T-cell (primary cell): ENCODE measurements at regions not wholly inside any gene's neighbourhood (a gene's known extent, or its start where the extent isn't known, plus 50 kb on each side); places are given as distances from the start of the nearest gene placed in this dataset.

Experiments used
- ATAC-seq, 4 experiments: fragments of 200-7000 bp in 3 of 4; fragments of 150-1000 bp in 1 of 4; cut with Tn5 transposase; replicated peaks in 1 of 4; 1 replicate in 3 of 4; 2 replicates in 1 of 4; pipeline ENCODE4 v1.10.0; 2021; ENCODE audit warnings: moderate library complexity in 3 of 4, mild to moderate bottlenecking in 2 of 4, moderate number of reproducible peaks in 1 of 4
- CTCF ChIA-PET, 2 donors: fragments of 300-600 bp; sonication (Branson Sonifier 250); formaldehyde crosslinking; loops; one replicate each; lab custom pipeline; 2022; ENCODE audit warnings: antibody characterized with exemption in 2 of 2; lab: Charles Lee
- POLR2A ChIA-PET, 2 donors: fragments of 300-600 bp; sonication (Branson Sonifier 250); formaldehyde crosslinking; loops; one replicate each; lab custom pipeline; 2022; ENCODE audit warnings: antibody characterized with exemption in 2 of 2; lab: Charles Lee
- DNase-seq, 35 experiments: peaks; one replicate each; pipeline versions ENCODE4 v3.0.0 to v3.0.0-alpha.2; 2013 to 2023
- H3K27ac ChIP-seq: one replicate; pipeline ENCODE4 v1.5.1; 2013; ENCODE audit warnings: low read length
- H3K27me3 ChIP-seq, 2 experiments: replicated peaks in 1 of 2; 1 replicate in 1 of 2; 2 replicates in 1 of 2; pipeline versions ENCODE4 v1.6.1 to v1.7.0; 2013; ENCODE audit warnings: low read length in 1 of 2, mixed read lengths in 1 of 2; ENCODE audit not compliant: control insufficient read depth in 2 of 2, insufficient read depth in 2 of 2; ENCODE audit errors: extremely low read depth in 1 of 2
- H3K36me3 ChIP-seq, 2 donors: 1 replicate in 1 of 2; 2 replicates in 1 of 2; pipeline versions ENCODE4 v1.6.1 to v1.7.0; 2013; ENCODE audit warnings: low read length in 1 of 2; ENCODE audit not compliant: control insufficient read depth in 2 of 2, insufficient read depth in 1 of 2; ENCODE audit errors: extremely low read depth in 1 of 2
- H3K4me1 ChIP-seq, 2 experiments: 1 replicate in 1 of 2; 2 replicates in 1 of 2; pipeline versions ENCODE4 v1.6.1 to v1.7.0; 2013; ENCODE audit warnings: low read length in 2 of 2, mixed read lengths in 1 of 2; ENCODE audit not compliant: insufficient read depth in 2 of 2, control insufficient read depth in 1 of 2; ENCODE audit errors: extremely low read depth in 1 of 2
- H3K4me3 ChIP-seq, 2 donors: 1 replicate in 1 of 2; 2 replicates in 1 of 2; pipeline versions ENCODE4 v1.5.1 to v1.7.0; 2013; ENCODE audit warnings: mild to moderate bottlenecking in 2 of 2, low read length in 1 of 2, moderate library complexity in 1 of 2; ENCODE audit not compliant: control insufficient read depth in 1 of 2; ENCODE audit errors: extremely low read depth in 1 of 2
- H3K9me3 ChIP-seq: 2 replicates; pipeline ENCODE4 v1.7.0; 2013
- H3K27ac Mint-ChIP-seq, 2 donors: one replicate each; pipeline ENCODE4 v1.8.0; 2020 to 2021; ENCODE audit warnings: mild to moderate bottlenecking in 2 of 2, mixed read lengths in 2 of 2
- H3K27me3 Mint-ChIP-seq, 2 donors: one replicate each; pipeline ENCODE4 v1.8.0; 2021 to 2022; ENCODE audit warnings: mixed read lengths in 2 of 2
- H3K36me3 Mint-ChIP-seq: one replicate; pipeline ENCODE4 v1.8.0; 2021; ENCODE audit warnings: mixed read lengths
- H3K4me1 Mint-ChIP-seq, 3 donors: one replicate each; pipeline ENCODE4 v1.8.0; 2020 to 2022; ENCODE audit warnings: mixed read lengths in 3 of 3, mild to moderate bottlenecking in 1 of 3
- H3K4me3 Mint-ChIP-seq, 3 donors: one replicate each; pipeline ENCODE4 v1.8.0; 2020 to 2022; ENCODE audit warnings: mild to moderate bottlenecking in 3 of 3, mixed read lengths in 3 of 3, moderate library complexity in 3 of 3
- H3K9me3 Mint-ChIP-seq, 3 donors: one replicate each; pipeline ENCODE4 v1.8.0; 2020 to 2022; ENCODE audit warnings: mixed read lengths in 3 of 3
- WGBS: methylation state at CpG from one replicate; pipeline ENCODE4 v1.1.5; 2013; ENCODE audit warnings: missing lambda C conversion rate; ENCODE audit not compliant: insufficient coverage; 5-methylcytosine and 5-hydroxymethylcytosine counted together

- no peak for DNase-seq
- Histone ChIP-seq H3K27me3 (no peaks in the 10 kb centered on the region), H3K27ac (no peak overlapping the region), H3K9me3 (no peaks in the 10 kb centered on the region), H3K36me3 (no peaks in the 10 kb centered on the region), H3K4me1 (peaks cover 0 to 5% of the 10 kb centered on the region in 2 experiments), H3K4me3 (no peak overlapping the region)
- Mint-ChIP-seq H3K9me3 (no peaks in the 10 kb centered on the region), H3K4me1 (peaks cover 8 to 10% (median 8%) of the 10 kb centered on the region in 3 donors), H3K27ac (no peak overlapping the region), H3K27me3 (peaks cover 2 to 5% of the 10 kb centered on the region in 2 donors), H3K36me3 (no peaks in the 10 kb centered on the region), H3K4me3 (no peak overlapping the region)
- WGBS = no CpG with 5 or more reads among the region's 1 CpG
- POLR2A ChIA-PET = no interaction called here
- ATAC-seq = no peak
- CTCF ChIA-PET = no interaction called here
These were observed 98.6 kb downstream of the ZNF281 start for GRCh38 chr1:200311256-200311655.

- Mint-ChIP-seq H3K9me3 (no peaks in the 10 kb centered on the region), H3K36me3 (no peaks in the 10 kb centered on the region), H3K27me3 (peaks cover 0 to 3% of the 10 kb centered on the region in 2 donors), H3K4me3 (no peak overlapping the region), H3K27ac (no peak overlapping the region), H3K4me1 (peaks cover 8 to 10% (median 8%) of the 10 kb centered on the region in 3 donors)
- ATAC-seq (no peak), DNase-seq (no peak)
- H3K4me1 ChIP-seq = peaks cover 0 to 5% of the 10 kb centered on the region in 2 experiments
- POLR2A ChIA-PET = no interaction called here
- no peaks in the 10 kb centered on the region for H3K27me3 ChIP-seq
- no peak overlapping the region for H3K27ac ChIP-seq
- WGBS = 44% methylated on average over 1 of the region's 2 CpGs
- H3K36me3 ChIP-seq = no peaks in the 10 kb centered on the region
- no peak overlapping the region for H3K4me3 ChIP-seq
- CTCF ChIA-PET = no interaction called here
- H3K9me3 ChIP-seq = no peaks in the 10 kb centered on the region
These were observed 99.0 kb downstream of the ZNF281 start for GRCh38 chr1:200310824-200311223.

- no peaks in the 10 kb centered on the region for H3K9me3 ChIP-seq
- WGBS = no CpG with 5 or more reads among the region's 2 CpGs
- ATAC-seq (no peak), DNase-seq (no peak)
- no peak overlapping the region for H3K27ac ChIP-seq
- H3K4me3 ChIP-seq = no peak overlapping the region
- peak overlapping the region in 1 of 3 donors; percentile 12 for H3K4me3 Mint-ChIP-seq
- H3K9me3 Mint-ChIP-seq = no peaks in the 10 kb centered on the region
- H3K27me3 ChIP-seq = no peaks in the 10 kb centered on the region
- H3K27ac Mint-ChIP-seq = no peak overlapping the region
- peaks cover 10 to 23% (median 14%) of the 10 kb centered on the region in 3 donors for H3K4me1 Mint-ChIP-seq
- CTCF ChIA-PET = interaction anchor here (0.7 to 1.5 kb wide), 6 partner anchors 13 to 623 kb away, joined by 3 to 5 read pairs (median 3); no protein-coding TSS in a partner anchor
- POLR2A ChIA-PET = interaction anchor here in 1 of 2 donors (0.7 kb wide), 1 partner anchor 674 kb away, joined by 4 read pairs; no protein-coding TSS in a partner anchor
- H3K36me3 ChIP-seq = no peaks in the 10 kb centered on the region
- peaks cover 3 to 5% of the 10 kb centered on the region in 2 experiments for H3K4me1 ChIP-seq
- H3K36me3 Mint-ChIP-seq = no peaks in the 10 kb centered on the region
- peaks cover 0 to 3% of the 10 kb centered on the region in 2 donors for H3K27me3 Mint-ChIP-seq
These were observed 102.1 kb downstream of the ZNF281 start for GRCh38 chr1:200307755-200308066.

- Histone ChIP-seq H3K4me1 (peaks cover 4 to 5% of the 10 kb centered on the region in 2 experiments), H3K27ac (no peak overlapping the region), H3K36me3 (no peaks in the 10 kb centered on the region), H3K27me3 (no peaks in the 10 kb centered on the region), H3K4me3 (no peak overlapping the region), H3K9me3 (no peaks in the 10 kb centered on the region)
- CTCF ChIA-PET = interaction anchor here (0.6 to 1.9 kb wide), 8 partner anchors 11 to 1090 kb away, joined by 3 to 8 read pairs (median 3); no protein-coding TSS in a partner anchor
- Mint-ChIP-seq H3K9me3 (no peaks in the 10 kb centered on the region), H3K36me3 (no peaks in the 10 kb centered on the region), H3K4me1 (peaks cover 10 to 27% (median 16%) of the 10 kb centered on the region in 3 donors), H3K27me3 (no peaks in the 10 kb centered on the region), H3K4me3 (peak overlapping the region; percentile 12 to 66 (median 42)), H3K27ac (peak overlapping the region in 1 of 2 donors; percentile 62)
- WGBS = no CpG with 5 or more reads among the region's 8 CpGs
- DNase-seq (peak in 11 of 35 experiments; percentile 3 to 75 (median 9)), ATAC-seq (peak in 2 of 4 experiments; percentile 39 to 44)
- POLR2A ChIA-PET = interaction anchor here in 1 of 2 donors (0.8 kb wide), 1 partner anchor 27 kb away, joined by 3 read pairs; no protein-coding TSS in a partner anchor
These were observed 102.7 kb downstream of the ZNF281 start for GRCh38 chr1:200306944-200307754.

- Mint-ChIP-seq H3K4me3 (no peak overlapping the region), H3K36me3 (no peaks in the 10 kb centered on the region)
These were observed 104.0 kb downstream of the ZNF281 start for GRCh38 chr1:200305806-200306205.

GRCh38 chr1:200304171-200304570, 105.7 kb downstream of the ZNF281 start:
- no peaks in the 10 kb centered on the region for H3K27me3 ChIP-seq
- ATAC-seq (no peak), DNase-seq (no peak)
- peaks cover 5 to 9% of the 10 kb centered on the region in 2 experiments for H3K4me1 ChIP-seq
- H3K27ac ChIP-seq = no peak overlapping the region
- H3K9me3 ChIP-seq = no peaks in the 10 kb centered on the region
- no CpG with 5 or more reads among the region's 1 CpG for WGBS
- ChIA-PET CTCF (interaction anchor here (0.6 to 0.7 kb wide), 3 partner anchors 11 to 165 kb away, joined by 3 to 4 read pairs (median 3); no protein-coding TSS in a partner anchor), POLR2A (interaction anchor here in 1 of 2 donors (0.7 kb wide), 1 partner anchor 716 kb away, joined by 5 read pairs; no protein-coding TSS in a partner anchor)
- no peaks in the 10 kb centered on the region for H3K36me3 ChIP-seq
- Mint-ChIP-seq H3K4me1 (peaks cover 18 to 33% (median 23%) of the 10 kb centered on the region in 3 donors), H3K4me3 (peak overlapping the region in 1 of 3 donors; percentile 35), H3K27me3 (peaks cover 0 to 5% of the 10 kb centered on the region in 2 donors), H3K9me3 (no peaks in the 10 kb centered on the region), H3K27ac (peak overlapping the region in 1 of 2 donors; percentile 36), H3K36me3 (no peaks in the 10 kb centered on the region)
- no peak overlapping the region for H3K4me3 ChIP-seq

More at GRCh38 chr1:200305806-200306205, 104.0 kb downstream of the ZNF281 start:
- no peaks in the 10 kb centered on the region for H3K27me3 ChIP-seq
- no peak overlapping the region for H3K27ac ChIP-seq
- H3K4me1 Mint-ChIP-seq = peaks cover 10 to 33% (median 23%) of the 10 kb centered on the region in 3 donors
- ATAC-seq (no peak), DNase-seq (no peak)
- H3K36me3 ChIP-seq = no peaks in the 10 kb centered on the region
- CTCF ChIA-PET = interaction anchor here (0.6 to 1.9 kb wide), 6 partner anchors 9 to 1959 kb away, joined by 3 to 8 read pairs (median 4); no protein-coding TSS in a partner anchor
- peak overlapping the region in 1 of 2 donors; percentile 13 for H3K27ac Mint-ChIP-seq
- no peak overlapping the region for H3K4me3 ChIP-seq
- H3K9me3 ChIP-seq = no peaks in the 10 kb centered on the region
- POLR2A ChIA-PET = interaction anchor here in 1 of 2 donors (0.9 kb wide), 1 partner anchor 51 kb away, joined by 6 read pairs; no protein-coding TSS in a partner anchor
- H3K9me3 Mint-ChIP-seq = no peaks in the 10 kb centered on the region
- H3K4me1 ChIP-seq = peaks cover 5 to 9% of the 10 kb centered on the region in 2 experiments
- H3K27me3 Mint-ChIP-seq = no peaks in the 10 kb centered on the region
